GM19099 (cell line): ENCODE measurements at regions not wholly inside any gene's neighbourhood (a gene's known extent, or its start where the extent isn't known, plus 50 kb on each side); places are given as distances from the start of the nearest gene placed in this dataset.

Experiments used
- POLR2A ChIP-seq: IDR thresholded peaks from 3 replicates; pipeline ENCODE4 v1.6.1; 2011; ENCODE audit warnings: low read depth; ENCODE audit not compliant: insufficient read length; ENCODE audit errors: extremely low read depth

DNA sequence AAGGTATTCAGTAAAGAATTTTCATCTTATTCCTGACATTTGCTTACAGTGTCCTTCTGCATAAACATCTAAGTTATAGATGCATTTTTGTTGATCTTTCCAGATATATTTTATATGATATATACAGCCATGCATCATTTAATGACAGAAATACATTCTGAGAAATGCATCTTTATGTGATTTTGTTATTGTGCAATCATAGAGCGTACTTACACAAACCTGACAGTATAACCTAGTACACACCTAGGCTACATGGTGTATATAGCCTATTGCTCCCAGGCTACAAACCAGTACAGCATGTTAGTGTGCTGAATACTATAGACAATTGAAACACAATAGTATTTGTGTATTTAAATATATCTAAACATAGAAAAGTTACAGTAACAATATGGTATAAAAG is 642.0 kb downstream of the XPNPEP1 start:
- TF ChIP-seq POLR2A, result no peak

DNA sequence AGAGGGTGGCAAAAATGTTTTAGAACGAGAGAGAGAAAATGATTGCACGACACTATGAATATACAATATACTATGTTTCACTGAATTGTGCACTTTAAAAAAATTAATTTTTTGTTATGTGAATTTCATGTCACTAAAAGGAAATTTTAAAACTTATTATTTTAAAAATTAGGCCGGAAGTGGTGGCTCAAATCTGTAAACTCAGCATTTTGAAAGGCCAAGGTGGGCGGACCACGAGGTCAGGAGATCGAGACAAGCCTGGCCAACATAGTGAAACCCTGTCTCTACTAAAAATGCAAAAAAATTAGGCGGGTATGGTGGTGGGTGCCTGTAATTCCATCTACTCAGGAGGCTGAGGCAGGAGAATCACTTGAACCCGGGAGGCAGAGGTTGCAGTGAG is 642.5 kb downstream of the XPNPEP1 start:
- TF ChIP-seq POLR2A, result no peak

DNA sequence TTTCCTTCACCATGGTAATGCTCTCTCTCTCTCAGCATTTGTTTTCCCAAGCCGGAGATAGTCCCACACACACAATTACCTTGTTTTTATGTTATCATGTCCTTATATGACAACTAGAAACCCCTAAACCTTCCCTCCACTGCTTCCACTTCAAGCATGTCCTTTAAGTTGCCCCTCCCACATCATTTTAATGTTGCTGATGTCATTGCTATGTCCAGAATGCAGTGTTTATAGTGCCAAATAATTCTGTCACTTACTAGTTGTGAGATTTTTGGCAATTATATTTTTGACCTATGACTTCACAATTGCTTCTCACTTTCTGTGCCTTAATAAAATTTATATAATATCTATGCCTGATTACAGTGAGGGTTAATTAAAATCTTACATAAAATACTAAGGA is 645.9 kb downstream of the XPNPEP1 start:
- TF ChIP-seq POLR2A, result no peak

DNA sequence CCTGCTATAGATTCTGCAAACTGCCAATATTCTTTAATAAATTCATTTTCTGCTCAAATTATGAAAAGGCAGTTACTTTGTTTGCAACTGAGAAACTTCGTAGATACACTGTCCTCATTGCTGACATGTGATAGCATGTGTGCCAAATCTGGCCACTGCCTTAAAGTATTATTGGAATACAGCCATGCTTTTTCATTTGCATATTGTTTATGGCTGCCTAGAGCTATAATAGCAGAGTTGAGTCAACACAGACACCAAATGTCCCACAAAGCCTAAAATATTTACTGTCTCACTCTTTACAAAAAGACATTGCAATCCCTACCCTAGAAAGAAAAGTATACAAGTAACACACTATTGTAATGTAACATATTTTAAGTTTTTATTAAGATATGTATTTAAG is 647.4 kb downstream of the XPNPEP1 start:
- no peak for TF ChIP-seq POLR2A

DNA sequence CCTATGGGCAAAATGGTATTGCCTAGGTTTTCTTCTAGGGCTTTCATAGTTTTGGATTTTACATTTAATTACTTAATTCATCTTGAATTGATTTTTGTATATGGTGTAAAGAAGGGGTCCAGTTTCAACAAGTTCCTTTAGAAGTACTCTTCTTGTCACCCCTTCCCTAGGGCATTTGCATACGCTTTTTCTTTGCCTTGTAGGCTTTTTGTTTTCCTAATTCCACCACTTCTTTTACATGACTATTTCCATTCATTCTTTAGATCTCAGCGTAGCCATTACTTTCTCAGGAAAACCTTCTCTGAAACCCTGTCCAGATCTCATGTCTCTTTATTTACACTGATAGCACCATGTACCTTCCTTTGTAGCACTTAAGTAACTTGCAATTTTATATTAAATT is 648.6 kb downstream of the XPNPEP1 start:
- TF ChIP-seq POLR2A, result no peak

DNA sequence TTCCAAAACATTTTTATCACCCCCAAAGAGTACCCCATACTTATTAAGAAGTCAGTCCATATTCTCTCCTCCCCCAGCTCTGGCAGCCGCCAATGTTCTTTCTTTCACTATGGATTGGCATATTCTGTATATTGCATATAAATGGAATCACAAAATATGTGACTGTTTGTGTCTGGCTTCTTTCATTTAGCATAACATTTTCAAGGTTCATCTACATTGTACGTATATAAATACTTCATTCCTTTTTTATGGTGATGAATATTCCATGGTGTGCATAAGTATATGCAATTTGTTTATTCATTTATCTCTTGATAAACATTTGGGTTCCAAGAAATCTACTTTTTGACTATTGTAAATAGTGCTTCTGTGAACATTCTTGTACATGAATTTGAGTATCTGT is 653.1 kb downstream of the XPNPEP1 start:
- no peak for TF ChIP-seq POLR2A

DNA sequence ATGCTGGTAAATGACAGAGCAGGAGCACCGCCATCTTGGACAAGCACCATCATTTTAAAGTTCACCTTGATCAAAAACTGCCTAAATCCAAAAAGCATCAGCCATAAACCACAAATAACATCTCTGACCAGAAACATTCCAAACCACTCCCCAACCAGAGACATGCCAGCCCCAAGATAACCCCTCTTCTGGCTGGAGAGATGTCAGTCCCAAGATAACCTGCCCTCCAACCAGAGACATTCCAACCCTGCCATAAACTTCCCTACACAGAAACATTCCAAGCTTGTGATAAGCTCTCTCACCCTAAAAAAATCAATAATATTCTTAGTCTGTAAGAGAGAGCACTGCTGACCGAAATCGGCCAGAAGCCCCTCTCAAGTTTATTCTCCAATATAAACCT is 659.3 kb downstream of the XPNPEP1 start:
- no peak for TF ChIP-seq POLR2A

DNA sequence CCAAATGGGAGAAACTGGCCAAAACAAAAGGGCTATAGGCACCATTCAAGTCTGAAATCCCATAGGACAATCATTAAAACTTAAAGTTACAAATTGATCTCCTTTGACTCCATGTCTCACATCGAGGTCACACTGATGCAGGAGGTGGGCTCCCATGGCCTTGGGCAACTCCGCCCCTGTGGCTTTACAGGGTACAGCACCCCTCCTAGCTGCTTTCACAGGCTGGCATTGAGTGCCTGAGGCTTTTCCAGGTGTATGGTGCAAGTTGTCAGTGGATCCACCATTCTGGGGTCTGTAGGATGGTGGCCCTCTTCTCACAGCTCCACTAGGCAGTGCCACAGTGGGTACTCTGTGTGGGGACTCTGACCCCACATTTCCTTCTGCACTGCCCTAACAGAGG is 662.1 kb downstream of the XPNPEP1 start:
- no peak for TF ChIP-seq POLR2A

DNA sequence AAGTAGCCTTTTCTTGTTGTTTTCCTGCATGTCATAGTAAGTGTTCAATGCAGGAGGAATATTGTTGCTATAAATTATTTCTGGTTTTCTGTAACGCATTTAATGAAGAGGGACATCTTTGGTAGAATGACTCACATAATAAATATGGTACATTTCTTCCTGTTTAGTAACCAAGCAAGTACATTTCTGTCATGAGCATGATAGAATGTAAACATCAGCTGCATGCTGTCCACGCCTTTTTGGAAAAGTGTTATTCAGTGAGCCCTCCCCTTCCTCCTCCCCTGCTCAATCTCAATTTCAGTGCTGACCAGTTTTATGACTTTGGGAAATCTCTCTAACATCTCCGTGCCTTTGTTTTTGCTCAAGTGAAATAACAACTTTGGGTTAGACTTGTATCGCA is 664.0 kb downstream of the XPNPEP1 start:
- no peak for TF ChIP-seq POLR2A

DNA sequence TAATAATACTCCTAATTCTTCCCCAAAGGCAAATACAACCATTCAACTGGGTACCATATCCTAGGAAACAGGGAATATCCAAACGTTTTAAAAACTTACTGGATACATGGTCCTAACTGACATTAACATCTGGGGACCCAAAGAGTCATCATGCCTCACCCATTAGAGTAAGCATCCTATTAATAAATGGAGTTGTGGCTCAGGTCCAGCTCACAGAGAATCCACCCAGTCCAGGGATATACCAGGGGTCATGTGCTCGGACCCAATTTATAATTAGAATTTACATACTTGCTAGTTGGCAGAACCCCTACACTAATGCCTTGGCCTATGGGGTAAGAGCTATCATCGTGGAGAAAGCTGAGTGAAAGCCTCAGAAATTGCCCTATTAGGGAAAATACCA is 670.0 kb downstream of the XPNPEP1 start:
- TF ChIP-seq POLR2A, result no peak

DNA sequence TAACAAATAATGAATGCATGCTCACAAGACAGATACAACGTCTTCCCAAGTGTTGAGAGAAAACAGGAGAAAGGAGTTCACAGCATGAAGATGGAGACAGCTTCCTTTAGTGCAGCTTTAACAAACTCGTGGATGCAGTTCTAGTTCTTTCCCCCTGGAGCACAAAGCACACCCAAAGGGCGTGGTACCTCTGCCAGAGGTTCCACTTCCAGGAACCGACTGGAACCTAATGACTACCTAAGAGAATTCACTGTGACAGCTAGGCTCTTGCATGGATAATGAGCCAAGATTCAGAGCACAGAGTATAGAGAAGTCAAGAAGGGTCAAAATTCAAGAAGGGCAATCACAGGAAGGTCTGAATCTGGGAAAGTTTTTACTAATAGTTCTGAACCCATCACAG is 673.2 kb downstream of the XPNPEP1 start:
- TF ChIP-seq POLR2A, result no peak

DNA sequence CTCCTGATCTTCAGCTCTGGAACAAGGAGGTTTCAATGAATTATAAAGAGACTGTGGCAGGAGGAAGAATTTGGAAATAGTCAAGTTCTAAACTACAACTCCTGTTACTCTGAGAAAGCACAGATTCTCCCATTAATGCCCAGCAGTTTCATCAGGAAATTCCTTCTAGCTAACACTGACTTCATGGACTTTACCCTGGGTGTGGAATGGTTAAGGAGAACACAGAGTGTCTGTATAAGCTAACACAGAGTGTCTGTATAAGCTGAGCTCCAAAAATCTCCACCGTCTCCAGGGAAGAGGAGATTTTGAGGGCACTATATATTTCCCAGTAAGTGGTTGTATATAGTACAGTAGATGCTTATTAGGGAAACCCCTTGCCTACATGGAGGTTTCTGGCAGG is 675.5 kb downstream of the XPNPEP1 start:
- TF ChIP-seq POLR2A, result no peak

DNA sequence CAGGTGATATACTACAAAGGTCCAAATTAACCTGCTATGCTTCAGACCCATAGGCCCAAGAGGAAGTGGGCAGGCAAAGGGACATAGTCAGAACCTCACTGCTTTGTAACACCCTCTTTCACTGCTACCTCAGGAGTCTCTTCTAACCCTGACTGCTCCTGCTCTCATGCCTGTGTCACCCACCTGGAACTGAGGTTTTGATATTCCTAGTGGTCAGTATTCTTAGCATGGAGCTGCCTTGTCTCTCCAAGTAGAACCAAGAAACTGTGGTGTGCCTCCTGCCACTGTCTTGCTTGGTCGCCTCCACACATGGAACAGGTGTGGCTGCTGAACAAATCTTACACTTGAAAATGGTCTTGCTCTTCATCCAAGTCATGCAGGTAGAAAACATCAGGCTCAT is 677.5 kb downstream of the XPNPEP1 start:
- no peak for TF ChIP-seq POLR2A

DNA sequence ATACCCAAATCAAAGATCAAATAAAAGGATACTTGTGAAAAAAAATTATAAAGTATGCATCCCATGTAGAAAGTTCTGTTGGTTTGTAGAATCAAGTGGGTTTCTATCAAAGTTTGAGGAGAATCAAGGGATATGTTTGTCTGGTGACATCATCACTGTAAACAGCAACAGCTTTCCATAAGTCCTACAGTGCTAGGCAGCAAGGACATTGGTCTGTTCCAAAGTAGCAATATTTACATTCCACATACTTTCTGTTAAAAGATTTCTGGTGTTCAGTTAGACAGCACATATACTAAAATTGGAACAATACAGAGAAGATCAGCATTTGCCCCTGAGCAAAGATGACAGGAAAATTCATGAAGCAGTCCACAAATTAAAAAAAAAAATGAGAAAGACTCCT is 683.9 kb downstream of the XPNPEP1 start:
- no peak for TF ChIP-seq POLR2A

DNA sequence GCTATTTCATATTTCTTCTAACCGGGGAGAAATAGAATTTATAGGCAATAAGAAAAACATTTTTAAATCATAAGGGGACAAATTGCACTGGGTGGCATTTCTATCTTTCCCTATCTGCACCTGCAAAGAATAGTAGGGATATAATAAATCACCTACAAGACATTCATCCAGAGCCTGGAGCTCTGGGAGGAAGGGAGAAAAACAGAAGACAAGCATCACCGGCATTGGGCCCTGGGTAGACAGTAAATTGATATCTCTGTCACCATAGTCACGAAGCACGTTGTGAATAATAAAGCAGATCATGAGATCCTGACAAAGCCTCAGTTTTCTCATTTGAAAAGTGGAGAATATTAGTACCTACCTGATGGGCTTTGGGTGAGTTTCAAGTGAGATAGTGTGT is 685.6 kb downstream of the XPNPEP1 start:
- no peak for TF ChIP-seq POLR2A

DNA sequence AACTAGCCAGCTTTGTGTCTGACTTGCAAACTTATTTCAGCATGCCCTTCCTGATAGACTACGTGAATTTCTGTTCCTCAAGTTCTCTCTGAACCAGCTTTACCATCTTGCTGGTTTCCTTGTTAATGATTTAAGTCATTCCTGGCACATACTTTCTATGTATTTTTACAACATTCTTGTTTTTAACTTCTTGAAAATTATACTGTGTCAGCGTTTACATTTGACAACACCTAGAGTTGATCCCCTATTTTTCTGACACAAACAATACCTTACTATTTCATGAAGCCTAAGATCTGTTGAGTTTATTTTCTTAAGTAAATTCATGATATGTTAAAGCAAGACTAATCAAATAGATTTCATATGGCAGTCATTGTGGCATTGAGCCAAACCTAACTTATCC is 686.3 kb downstream of the XPNPEP1 start:
- no peak for TF ChIP-seq POLR2A

DNA sequence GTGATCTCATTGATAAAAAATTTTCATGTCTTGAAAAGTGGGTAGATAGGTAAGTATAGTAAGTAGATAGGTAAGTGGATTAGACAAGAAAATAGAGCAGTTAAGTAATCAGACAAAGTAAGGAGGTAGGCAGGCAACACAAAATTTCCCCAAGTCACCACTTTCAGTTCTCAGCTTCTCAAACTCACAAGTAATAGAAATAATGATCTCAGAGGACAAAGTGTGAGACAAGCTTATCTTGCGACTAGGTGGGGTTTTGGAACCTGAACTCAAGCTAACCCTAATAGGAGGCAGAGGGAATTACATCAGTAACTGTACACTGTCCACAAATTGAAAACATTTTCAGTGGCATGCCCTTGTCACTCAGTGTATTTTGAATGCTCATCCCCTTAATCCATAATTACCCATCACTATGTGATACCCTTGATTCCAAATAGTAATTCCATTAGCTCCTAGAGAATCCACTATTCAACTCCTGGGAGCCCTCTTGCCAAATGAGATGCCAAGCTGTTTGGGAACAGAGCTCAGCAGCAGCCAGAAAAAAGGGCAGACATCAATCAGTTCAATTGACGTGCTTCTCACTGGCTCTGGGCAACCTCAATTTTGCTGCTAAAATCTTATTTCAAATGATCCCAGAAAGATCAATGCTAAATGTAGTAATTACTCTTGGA is 703.2 kb downstream of the XPNPEP1 start:
- TF ChIP-seq POLR2A, result no peak

DNA sequence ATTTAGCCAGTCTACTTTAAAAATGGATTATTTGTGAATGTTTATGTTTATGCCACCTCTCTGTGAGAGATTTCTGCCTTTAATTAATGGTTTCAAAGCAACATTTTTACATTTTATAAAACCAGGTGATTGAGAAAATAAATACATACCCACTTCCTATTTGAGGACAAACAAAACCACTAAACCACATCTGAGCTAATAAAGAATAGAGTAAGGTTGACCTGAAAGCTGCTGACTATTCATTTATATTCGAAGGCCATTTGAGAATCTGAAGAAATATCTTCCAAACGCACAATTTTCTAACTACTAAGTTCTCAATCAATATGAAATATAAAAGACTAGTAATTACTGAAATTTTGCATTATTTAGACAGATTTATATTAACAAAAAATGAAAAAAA is 705.1 kb downstream of the XPNPEP1 start:
- TF ChIP-seq POLR2A, result no peak

DNA sequence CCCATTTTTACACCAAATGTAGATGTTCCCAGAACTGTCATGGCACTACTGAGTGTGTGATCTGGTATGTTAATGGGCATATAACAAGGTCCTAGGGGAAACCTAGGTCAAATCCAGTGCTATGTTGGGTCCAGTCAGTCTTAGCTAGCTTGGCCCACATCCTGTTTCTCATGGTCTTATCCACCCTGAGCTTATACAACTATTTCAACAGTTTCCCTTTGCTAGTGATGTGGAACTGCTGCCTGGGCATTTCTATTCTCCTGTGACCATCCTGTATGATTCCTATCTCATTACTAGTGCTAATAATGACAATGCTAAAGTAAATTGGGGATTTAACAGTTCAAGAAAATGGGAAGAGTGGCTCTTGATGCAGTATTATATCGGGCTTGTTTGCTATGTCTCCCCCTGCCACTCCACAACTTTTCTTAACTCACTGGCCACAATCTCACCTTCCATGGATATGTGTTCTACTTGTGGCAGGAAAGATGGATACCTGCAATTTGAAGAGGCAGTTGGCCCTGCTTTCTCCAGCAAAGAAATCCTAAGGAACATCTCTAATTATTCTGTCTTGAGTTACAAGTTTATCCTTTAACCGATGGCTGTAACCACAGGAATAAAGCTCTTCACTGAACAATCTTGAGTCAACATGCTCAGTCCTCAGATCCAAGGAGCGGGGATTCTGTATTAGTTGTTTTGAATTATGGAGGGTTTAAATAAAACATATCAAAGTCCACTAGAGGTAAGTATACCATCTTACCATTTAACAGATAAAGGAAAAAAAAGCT is 707.8 kb downstream of the XPNPEP1 start:
- TF ChIP-seq POLR2A, result no peak
